Stimulated activated naive CD8-positive, alpha-beta T cell treated with anti-CD3 and anti-CD28 coated beads, Interleukin-15, Interleukin-2, amounts not matched to agents 100 ng/mL and 50 ng/mL, for 24 hours (primary cell): ENCODE measurements at regions not wholly inside any gene's neighbourhood (a gene's known extent, or its start where the extent isn't known, plus 50 kb on each side); places are given as distances from the start of the nearest gene placed in this dataset.
"Not testable (repeated sequence)": the region's sequence is repeated elsewhere in the genome, so short reads cannot be mapped to it uniquely, and the experiment has no call there.

Source experiments
- H3K27ac Mint-ChIP-seq: one replicate; pipeline ENCODE4 v1.8.0; 2021; ENCODE audit warnings: mild to moderate bottlenecking, mixed read lengths
- H3K27me3 Mint-ChIP-seq: one replicate; pipeline ENCODE4 v1.8.0; 2021; ENCODE audit warnings: mixed read lengths
- H3K36me3 Mint-ChIP-seq: one replicate; pipeline ENCODE4 v1.8.0; 2021; ENCODE audit warnings: low read depth, mixed read lengths
- H3K4me1 Mint-ChIP-seq: one replicate; pipeline ENCODE4 v1.8.0; 2021; ENCODE audit warnings: low read depth, mixed read lengths
- H3K4me3 Mint-ChIP-seq: one replicate; pipeline ENCODE4 v1.8.0; 2021; ENCODE audit warnings: mild to moderate bottlenecking, mixed read lengths
- H3K9me3 Mint-ChIP-seq: one replicate; pipeline ENCODE4 v1.8.0; 2021; ENCODE audit warnings: mixed read lengths

GRCh38 chr12:28023156-28023887 lies 50.8 kb upstream of the PTHLH start:
- Mint-ChIP-seq H3K4me1 (no peaks in the 10 kb centered on the region), H3K9me3 (no peaks in the 10 kb centered on the region), H3K4me3 (no peak overlapping the region), H3K27me3 (peaks cover 3% of the 10 kb centered on the region), H3K27ac (no peak overlapping the region), H3K36me3 (no peaks in the 10 kb centered on the region)

DNA sequence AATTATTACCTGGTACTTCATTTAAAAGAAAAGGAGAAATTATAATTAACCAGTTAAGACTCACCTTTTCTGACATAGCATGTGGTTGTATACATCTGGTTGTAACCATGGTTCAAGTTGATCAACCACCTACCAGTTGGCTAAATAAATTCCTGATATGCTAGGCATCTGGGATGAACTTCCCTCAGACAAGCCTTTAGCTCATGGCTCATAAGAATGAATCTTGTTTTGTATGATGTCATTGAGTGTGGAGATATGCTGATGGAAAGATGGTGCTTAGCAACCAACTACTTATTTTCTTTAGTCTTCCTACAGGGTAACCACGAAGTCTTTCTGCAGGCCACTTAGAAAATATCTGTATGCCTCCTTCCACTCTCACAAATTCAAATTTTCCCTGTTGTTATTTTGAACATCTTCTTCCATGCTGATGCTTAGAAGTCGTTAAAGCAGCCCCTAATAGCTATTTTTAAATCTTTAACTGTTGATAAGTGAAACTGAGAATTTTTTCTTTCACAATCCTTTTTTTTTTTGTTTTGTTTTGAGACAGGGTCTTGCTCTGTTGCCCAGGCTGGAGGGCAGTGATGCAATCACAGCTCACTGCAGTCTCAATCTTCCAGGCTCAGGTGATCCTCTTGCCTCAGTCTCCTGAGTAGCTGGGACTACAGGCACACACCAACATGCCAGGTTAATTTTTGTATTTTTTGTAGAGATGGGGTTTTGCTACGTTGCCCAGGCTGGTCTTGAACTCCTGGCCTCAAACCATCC lies 51.9 kb upstream of the PTHLH start:
- Mint-ChIP-seq H3K9me3 (no peaks in the 10 kb centered on the region), H3K27me3 (peaks cover 3% of the 10 kb centered on the region), H3K36me3 (no peaks in the 10 kb centered on the region), H3K27ac (no peak overlapping the region), H3K4me1 (no peaks in the 10 kb centered on the region), H3K4me3 (no peak overlapping the region)

DNA sequence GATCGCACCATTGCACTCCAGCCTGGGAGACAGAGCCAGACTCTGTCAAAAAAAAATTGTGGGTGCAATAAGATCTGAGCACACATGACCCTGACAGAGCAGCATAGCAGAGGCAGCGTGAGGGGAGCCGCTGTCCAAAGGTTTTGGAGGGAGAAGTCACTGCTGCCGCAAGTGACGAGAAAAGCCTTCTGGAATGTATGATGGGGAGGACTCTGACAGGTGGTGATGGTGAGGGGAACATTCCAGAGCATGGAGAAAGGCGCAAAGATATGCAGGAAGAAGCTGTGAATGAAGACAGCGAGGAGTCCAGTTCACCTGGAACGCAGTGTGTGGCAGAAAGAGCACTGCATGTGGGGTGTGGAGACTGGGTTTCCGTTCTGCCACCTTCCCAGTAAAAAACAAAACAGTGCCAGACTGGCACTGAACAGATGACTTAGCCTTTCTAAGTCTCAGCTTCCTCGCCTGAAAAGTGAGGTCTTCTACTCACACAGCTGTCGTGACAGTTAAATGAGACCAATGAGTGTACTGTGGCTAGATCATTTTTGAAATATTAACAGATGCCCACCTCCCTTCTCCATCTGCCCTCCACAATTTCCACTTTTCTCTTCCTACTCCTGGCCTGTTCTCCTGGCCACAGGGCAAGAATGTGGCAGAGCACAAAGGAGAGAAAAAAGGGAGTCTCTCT lies 53.4 kb upstream of the PTHLH start:
- H3K4me1 Mint-ChIP-seq = no peaks in the 10 kb centered on the region
- no peak overlapping the region for H3K27ac Mint-ChIP-seq
- H3K9me3 Mint-ChIP-seq = no peaks in the 10 kb centered on the region
- no peak overlapping the region for H3K4me3 Mint-ChIP-seq
- no peaks in the 10 kb centered on the region for H3K36me3 Mint-ChIP-seq
- H3K27me3 Mint-ChIP-seq = peaks cover 3% of the 10 kb centered on the region

DNA sequence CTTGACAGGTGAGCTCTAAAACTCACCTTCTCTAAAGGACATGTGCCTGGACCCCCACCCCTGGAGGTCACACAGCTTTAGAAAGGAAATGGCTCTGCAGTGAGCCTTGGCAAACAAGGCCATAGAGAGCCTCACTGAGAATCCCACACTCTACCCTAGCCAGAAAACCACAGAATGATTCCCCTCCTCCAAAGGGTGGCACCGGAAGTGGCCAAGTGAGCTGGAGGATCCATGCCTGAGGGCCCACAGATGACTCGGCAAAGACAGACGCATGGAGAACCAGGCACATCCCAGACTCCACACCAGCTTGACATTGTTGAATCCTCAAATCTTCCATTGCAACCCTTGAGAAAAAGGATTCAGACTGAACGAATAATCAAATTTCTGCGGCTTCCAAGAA lies 54.2 kb upstream of the PTHLH start:
- Mint-ChIP-seq H3K36me3 (no peaks in the 10 kb centered on the region), H3K27me3 (peaks cover 3% of the 10 kb centered on the region), H3K27ac (no peak overlapping the region), H3K9me3 (no peaks in the 10 kb centered on the region), H3K4me3 (no peak overlapping the region), H3K4me1 (no peaks in the 10 kb centered on the region)

GRCh38 chr12:28027328-28027727 lies 54.8 kb upstream of the PTHLH start:
- no peaks in the 10 kb centered on the region for H3K36me3 Mint-ChIP-seq
- H3K4me3 Mint-ChIP-seq = no peak overlapping the region
- peaks cover 3% of the 10 kb centered on the region for H3K27me3 Mint-ChIP-seq
- no peak overlapping the region for H3K27ac Mint-ChIP-seq
- H3K4me1 Mint-ChIP-seq = no peaks in the 10 kb centered on the region
- H3K9me3 Mint-ChIP-seq = no peaks in the 10 kb centered on the region

DNA sequence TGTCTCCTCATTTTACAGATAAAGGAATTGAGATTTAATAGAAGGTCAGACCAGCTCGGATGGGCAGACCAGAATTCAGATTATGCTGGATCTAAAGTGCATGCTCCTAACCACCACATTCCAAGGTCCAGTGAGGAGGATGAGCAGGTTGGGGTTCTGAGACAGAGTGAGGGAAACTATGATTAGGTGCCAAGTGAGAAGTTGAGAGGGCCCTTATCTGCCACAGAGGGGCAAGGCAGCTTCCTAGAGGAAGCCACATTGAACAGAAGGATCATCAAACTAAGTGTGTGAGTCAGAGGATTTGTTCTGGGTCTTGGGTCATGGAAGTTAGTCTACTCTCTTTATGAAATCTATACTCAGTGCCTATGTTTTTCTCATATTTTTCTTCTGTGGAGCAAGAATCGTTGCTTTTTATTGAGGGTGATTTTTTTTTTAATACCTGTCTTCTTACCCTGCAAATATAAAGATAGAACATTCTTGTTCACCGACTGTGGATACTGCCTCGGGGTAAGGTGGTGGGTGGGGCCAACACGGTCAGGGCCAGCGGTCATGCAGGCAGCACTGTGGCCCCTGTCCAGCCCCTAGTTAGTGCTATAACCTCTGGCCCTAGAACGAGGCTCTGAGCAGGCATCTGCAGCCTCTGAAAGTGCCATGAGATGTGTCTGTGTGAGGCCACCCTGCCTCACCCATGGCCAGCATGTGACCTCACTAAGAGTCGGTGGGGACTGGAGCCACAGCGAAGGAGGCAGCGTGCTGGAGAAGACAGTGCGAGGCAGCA lies 55.6 kb upstream of the PTHLH start:
- Mint-ChIP-seq H3K27ac (no peak overlapping the region), H3K4me3 (no peak overlapping the region), H3K27me3 (peaks cover 3% of the 10 kb centered on the region), H3K36me3 (no peaks in the 10 kb centered on the region), H3K4me1 (no peaks in the 10 kb centered on the region), H3K9me3 (no peaks in the 10 kb centered on the region)

DNA sequence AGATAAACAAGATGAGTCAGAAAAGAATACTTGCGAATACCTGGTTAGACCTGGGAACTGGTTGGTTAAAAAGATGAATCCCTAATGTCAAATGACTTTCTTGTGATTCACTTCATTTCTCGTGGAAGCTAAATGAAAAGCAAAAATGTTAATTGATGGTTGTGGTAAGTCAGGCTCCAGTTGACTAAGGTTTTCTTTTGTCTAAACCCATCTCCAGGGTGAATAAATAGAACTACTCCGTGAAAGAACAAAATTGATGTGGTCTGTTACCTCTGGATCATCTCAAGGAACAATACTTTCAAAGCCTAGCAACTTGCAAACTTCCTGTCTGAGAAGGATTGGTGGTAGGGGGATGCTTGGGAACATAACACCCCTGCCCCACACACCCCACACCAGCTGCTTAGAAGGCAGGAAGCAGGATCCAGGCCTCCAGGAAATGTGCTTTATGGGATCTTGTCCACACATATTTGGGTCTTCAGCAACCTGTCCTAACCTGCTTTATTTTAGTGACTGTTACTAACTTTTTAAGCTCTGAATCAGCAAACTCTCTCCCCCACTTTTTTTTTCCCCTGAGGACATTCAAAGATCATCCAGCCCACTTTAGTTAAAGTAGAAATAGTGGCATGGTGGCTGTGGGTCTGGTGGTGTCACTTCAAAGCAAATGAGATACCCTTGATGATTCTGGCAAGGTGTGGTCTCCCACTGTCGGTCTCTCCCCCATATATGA lies 60.4 kb upstream of the PTHLH start:
- no peaks in the 10 kb centered on the region for H3K36me3 Mint-ChIP-seq
- H3K27ac Mint-ChIP-seq = no peak overlapping the region
- no peak overlapping the region for H3K4me3 Mint-ChIP-seq
- H3K27me3 Mint-ChIP-seq = peaks cover 3% of the 10 kb centered on the region
- H3K9me3 Mint-ChIP-seq = no peaks in the 10 kb centered on the region
- no peaks in the 10 kb centered on the region for H3K4me1 Mint-ChIP-seq

DNA sequence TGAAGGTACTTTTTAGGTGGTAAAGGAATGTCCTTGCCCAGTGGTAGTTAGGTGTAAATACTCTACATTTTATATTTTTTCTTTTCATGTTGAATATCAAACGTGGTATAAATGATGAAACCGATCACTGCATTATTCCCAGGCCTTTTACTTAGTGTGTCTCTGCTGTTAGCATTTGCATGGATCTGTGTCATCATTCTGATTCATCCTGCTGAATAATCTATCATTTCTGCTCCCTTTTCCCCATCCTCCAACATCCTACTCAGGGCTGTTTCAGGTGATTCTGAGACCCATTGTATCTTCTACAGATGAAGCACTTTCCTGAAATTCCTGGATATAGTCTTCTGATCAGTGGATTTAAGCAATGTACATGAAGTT lies 61.0 kb upstream of the PTHLH start:
- no peaks in the 10 kb centered on the region for H3K4me1 Mint-ChIP-seq
- peaks cover 3% of the 10 kb centered on the region for H3K27me3 Mint-ChIP-seq
- H3K36me3 Mint-ChIP-seq = no peaks in the 10 kb centered on the region
- H3K9me3 Mint-ChIP-seq = no peaks in the 10 kb centered on the region
- H3K4me3 Mint-ChIP-seq = no peak overlapping the region
- no peak overlapping the region for H3K27ac Mint-ChIP-seq

GRCh38 chr12:28034271-28034670 lies 61.7 kb upstream of the PTHLH start:
- Mint-ChIP-seq H3K27ac (no peak overlapping the region), H3K9me3 (no peaks in the 10 kb centered on the region), H3K4me1 (no peaks in the 10 kb centered on the region), H3K27me3 (peaks cover 3% of the 10 kb centered on the region), H3K4me3 (no peak overlapping the region), H3K36me3 (no peaks in the 10 kb centered on the region)

- no peaks in the 10 kb centered on the region for H3K36me3 Mint-ChIP-seq
- no peaks in the 10 kb centered on the region for H3K4me1 Mint-ChIP-seq
- no peak overlapping the region for H3K4me3 Mint-ChIP-seq
- H3K27ac Mint-ChIP-seq = no peak overlapping the region
- no peaks in the 10 kb centered on the region for H3K9me3 Mint-ChIP-seq
- H3K27me3 Mint-ChIP-seq = peaks cover 3% of the 10 kb centered on the region
These were observed 63.0 kb upstream of the PTHLH start for GRCh38 chr12:28035500-28035899.

DNA sequence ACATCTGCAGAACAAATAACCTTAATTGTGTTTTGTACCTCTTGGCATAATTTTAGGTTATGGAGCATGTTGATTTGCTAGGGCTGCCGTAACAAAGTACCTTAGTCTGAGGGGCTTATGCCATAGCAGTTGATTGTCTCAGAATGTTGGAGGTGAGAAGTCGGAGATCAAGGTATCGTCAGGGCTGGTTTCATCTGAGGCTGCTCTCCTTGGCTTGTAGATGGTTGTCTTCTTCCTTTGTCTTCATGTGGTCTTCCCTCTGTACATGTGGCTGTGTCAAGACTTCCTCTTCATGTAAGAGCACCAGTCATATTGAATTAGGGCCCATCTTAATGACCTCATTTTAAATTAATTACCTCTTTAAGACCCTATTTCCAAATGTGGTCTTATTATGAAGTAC lies 64.4 kb upstream of the PTHLH start:
- H3K36me3 Mint-ChIP-seq = no peaks in the 10 kb centered on the region
- H3K27ac Mint-ChIP-seq = no peak overlapping the region
- H3K4me3 Mint-ChIP-seq = no peak overlapping the region
- H3K4me1 Mint-ChIP-seq = no peaks in the 10 kb centered on the region
- H3K27me3 Mint-ChIP-seq = peaks cover 3% of the 10 kb centered on the region
- H3K9me3 Mint-ChIP-seq = no peaks in the 10 kb centered on the region

DNA sequence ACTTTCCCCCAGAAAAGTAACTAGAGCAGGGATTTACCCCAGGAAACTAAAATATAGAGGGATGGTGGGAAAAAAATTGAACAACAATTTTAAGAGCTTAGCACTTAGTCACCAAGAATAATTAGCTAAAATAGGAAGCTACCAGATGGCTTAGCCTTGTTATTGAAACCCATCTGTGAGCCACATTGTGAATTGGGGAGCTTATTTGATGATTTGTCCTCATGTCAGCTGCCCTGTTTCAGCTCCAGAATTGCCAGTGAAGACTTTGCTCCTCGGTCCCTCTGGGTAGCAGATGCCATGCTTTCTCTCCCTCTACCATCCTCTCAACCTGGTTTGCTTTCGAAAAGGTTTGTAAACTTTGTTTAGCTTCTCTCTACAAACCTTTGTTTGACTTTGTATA lies 67.7 kb upstream of the PTHLH start:
- no peaks in the 10 kb centered on the region for H3K36me3 Mint-ChIP-seq
- H3K27me3 Mint-ChIP-seq = no peaks in the 10 kb centered on the region
- no peaks in the 10 kb centered on the region for H3K4me1 Mint-ChIP-seq
- no peak overlapping the region for H3K4me3 Mint-ChIP-seq
- no peaks in the 10 kb centered on the region for H3K9me3 Mint-ChIP-seq
- no peak overlapping the region for H3K27ac Mint-ChIP-seq

- not testable (repeated sequence) for H3K27ac Mint-ChIP-seq, H3K36me3 Mint-ChIP-seq
These were observed 74.1 kb upstream of the PTHLH start for GRCh38 chr12:28046600-28046999.

DNA sequence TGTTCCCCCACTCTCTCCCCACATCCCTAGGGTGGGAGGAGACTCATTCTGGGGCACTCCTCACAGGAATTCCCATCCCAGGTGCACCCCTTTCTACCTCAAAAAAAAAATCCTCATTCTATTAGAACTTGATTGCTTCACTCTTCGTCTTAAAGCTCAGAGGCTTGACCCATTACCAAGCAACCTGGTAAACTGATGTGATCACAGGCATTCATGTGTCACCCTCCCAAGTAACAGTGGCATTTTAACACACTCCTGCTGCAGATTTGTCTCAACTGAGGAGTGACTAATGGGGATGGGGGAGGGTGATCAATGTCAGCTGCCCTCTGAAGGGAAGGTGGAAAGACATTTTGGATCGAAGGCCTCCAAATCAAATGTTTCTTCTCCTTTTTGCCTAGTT lies 78.1 kb upstream of the PTHLH start:
- Mint-ChIP-seq H3K27ac (no peak overlapping the region), H3K27me3 (peaks cover 22% of the 10 kb centered on the region), H3K4me1 (no peaks in the 10 kb centered on the region), H3K36me3 (no peaks in the 10 kb centered on the region), H3K9me3 (peaks cover 6% of the 10 kb centered on the region), H3K4me3 (no peak overlapping the region)

More at GRCh38 chr12:28046600-28046999, 74.1 kb upstream of the PTHLH start:
- not testable (repeated sequence) for H3K4me1 Mint-ChIP-seq, H3K4me3 Mint-ChIP-seq, H3K9me3 Mint-ChIP-seq
- H3K27me3 Mint-ChIP-seq = peaks cover 20% of the 10 kb centered on the region
